ENCODE measurements at regions not wholly inside any gene's neighbourhood (a gene's known extent, or its start where the extent isn't known, plus 50 kb on each side); places are given as distances from the start of the nearest gene placed in this dataset.

GRCh38 chr4:128653527-128654444 is 155.7 kb upstream of the JADE1 start:
- TF ChIP-seq, protein P1, sequence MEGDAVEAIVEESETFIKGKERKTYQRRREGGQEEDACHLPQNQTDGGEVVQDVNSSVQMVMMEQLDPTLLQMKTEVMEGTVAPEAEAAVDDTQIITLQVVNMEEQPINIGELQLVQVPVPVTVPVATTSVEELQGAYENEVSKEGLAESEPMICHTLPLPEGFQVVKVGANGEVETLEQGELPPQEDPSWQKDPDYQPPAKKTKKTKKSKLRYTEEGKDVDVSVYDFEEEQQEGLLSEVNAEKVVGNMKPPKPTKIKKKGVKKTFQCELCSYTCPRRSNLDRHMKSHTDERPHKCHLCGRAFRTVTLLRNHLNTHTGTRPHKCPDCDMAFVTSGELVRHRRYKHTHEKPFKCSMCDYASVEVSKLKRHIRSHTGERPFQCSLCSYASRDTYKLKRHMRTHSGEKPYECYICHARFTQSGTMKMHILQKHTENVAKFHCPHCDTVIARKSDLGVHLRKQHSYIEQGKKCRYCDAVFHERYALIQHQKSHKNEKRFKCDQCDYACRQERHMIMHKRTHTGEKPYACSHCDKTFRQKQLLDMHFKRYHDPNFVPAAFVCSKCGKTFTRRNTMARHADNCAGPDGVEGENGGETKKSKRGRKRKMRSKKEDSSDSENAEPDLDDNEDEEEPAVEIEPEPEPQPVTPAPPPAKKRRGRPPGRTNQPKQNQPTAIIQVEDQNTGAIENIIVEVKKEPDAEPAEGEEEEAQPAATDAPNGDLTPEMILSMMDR (CRISPR knock-in tag; IDR thresholded peaks at IDR 0.05) = no peak
- no peak for TF ChIP-seq MZF1 (CRISPR knock-in tag; IDR thresholded peaks at IDR 0.05; ENCODE audit: borderline replicate concordance)
- TF ChIP-seq ZNF275 (CRISPR knock-in tag; IDR thresholded peaks at IDR 0.05; ENCODE audit: borderline replicate concordance) = no peak
- no peak for TF ChIP-seq JUND (CRISPR knock-in tag; IDR thresholded peaks at IDR 0.05)
- TF ChIP-seq ZNF44 (CRISPR knock-in tag; IDR thresholded peaks at IDR 0.05) = no peak
- TF ChIP-seq ZNF20 (CRISPR knock-in tag; IDR thresholded peaks at IDR 0.05) = no peak
- TF ChIP-seq BATF2 (CRISPR knock-in tag; IDR thresholded peaks at IDR 0.05) = no peak
- TF ChIP-seq SMC3 (IDR thresholded peaks at IDR 0.05; ENCODE audit: low read length) = no peak
- TF ChIP-seq ZNF878 (CRISPR knock-in tag; IDR thresholded peaks at IDR 0.05) = no peak
- TF ChIP-seq, protein P2, sequence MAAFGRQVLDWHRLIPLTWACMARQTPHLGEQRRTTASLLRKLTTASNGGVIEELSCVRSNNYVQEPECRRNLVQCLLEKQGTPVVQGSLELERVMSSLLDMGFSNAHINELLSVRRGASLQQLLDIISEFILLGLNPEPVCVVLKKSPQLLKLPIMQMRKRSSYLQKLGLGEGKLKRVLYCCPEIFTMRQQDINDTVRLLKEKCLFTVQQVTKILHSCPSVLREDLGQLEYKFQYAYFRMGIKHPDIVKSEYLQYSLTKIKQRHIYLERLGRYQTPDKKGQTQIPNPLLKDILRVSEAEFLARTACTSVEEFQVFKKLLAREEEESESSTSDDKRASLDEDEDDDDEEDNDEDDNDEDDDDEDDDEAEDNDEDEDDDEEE (CRISPR knock-in tag; IDR thresholded peaks at IDR 0.05) = no peak
- no peak for TF ChIP-seq TRIM24 (CRISPR knock-in tag; IDR thresholded peaks at IDR 0.05)
- TF ChIP-seq ZNF251 (CRISPR knock-in tag; IDR thresholded peaks at IDR 0.05) = no peak
- no peak for TF ChIP-seq GFI1 (CRISPR knock-in tag; IDR thresholded peaks at IDR 0.05; ENCODE audit: borderline replicate concordance)
- no peak for TF ChIP-seq FOXJ3 (CRISPR knock-in tag; IDR thresholded peaks at IDR 0.05; ENCODE audit: borderline replicate concordance)

All from HepG2 (cell line).